Sigmoid colon (tissue), 6 donors: ENCODE measurements at regions not wholly inside any gene's neighbourhood (a gene's known extent, or its start where the extent isn't known, plus 50 kb on each side); places are given as distances from the start of the nearest gene placed in this dataset.
"Not testable (repeated sequence)": the region's sequence is repeated elsewhere in the genome, so short reads cannot be mapped to it uniquely, and the experiment has no call there.

Experiments used
- DNase-seq: peaks from one replicate; pipeline ENCODE4 v3.0.0-alpha.2; 2019
- H3K27ac ChIP-seq, 4 donors: fragments of 200-600 bp; sonication (generic); one replicate each; pipeline ENCODE4 v1.5.1; 2016 to 2019; ENCODE audit warnings: mild to moderate bottlenecking in 1 of 4
- H3K27me3 ChIP-seq, 3 donors: fragments of 200-600 bp; sonication (generic); one replicate each; pipeline ENCODE4 v1.5.1; 2019; ENCODE audit warnings: mild to moderate bottlenecking in 1 of 3
- H3K36me3 ChIP-seq, 4 donors: fragments of 200-600 bp; sonication (generic); one replicate each; pipeline ENCODE4 v1.5.1; 2016 to 2019
- H3K4me1 ChIP-seq, 4 donors: fragments of 200-600 bp; sonication (generic); one replicate each; pipeline ENCODE4 v1.5.1; 2017 to 2019
- H3K4me3 ChIP-seq, 4 donors: fragments of 200-600 bp; sonication (generic); one replicate each; pipeline ENCODE4 v1.5.1; 2017 to 2019; ENCODE audit warnings: mild to moderate bottlenecking in 2 of 4, moderate library complexity in 1 of 4
- H3K9me3 ChIP-seq, 4 donors: fragments of 200-600 bp in 3 of 4; sonication (generic) in 3 of 4; one replicate each; pipeline versions ENCODE4 v1.5.1 to v1.6.1; 2013 to 2019
- EP300 ChIP-seq, 4 donors: sonication (generic); formaldehyde crosslinking; IDR thresholded peaks; one replicate each; pipeline ENCODE4 v1.6.1; 2017; ENCODE audit warnings: antibody characterized with exemption in 4 of 4
- POLR2A ChIP-seq, 2 donors: fragments of 450-650 bp; IDR thresholded peaks; one replicate each; pipeline ENCODE4 v1.6.1; 2016; ENCODE audit warnings: antibody characterized with exemption in 2 of 2, mild to moderate bottlenecking in 2 of 2, moderate library complexity in 2 of 2
- POLR2AphosphoS5 ChIP-seq, 4 donors: sonication (generic); formaldehyde crosslinking; IDR thresholded peaks; one replicate each; pipeline ENCODE4 v1.6.1; 2017; ENCODE audit warnings: antibody characterized with exemption in 4 of 4
- WGBS, 2 donors: extraction: QIAGEN DNeasy Blood & Tissue Kit; methylation state at CpG; one replicate each; pipeline ENCODE4 v1.1.7; 2013; 5-methylcytosine and 5-hydroxymethylcytosine counted together
- intact Hi-C: fragments of 100-400 bp; cut with DNase I; formaldehyde crosslinking; loops from one replicate; pipeline ENCODE4 v1.15.1; 2023
- TF ChIP-seq, protein P1 (sequence below), 4 experiments: fragments of 450-650 bp in 3 of 4; fragments of 200-600 bp in 1 of 4; IDR thresholded peaks; one replicate each; pipeline ENCODE4 v1.5.1; 2016 to 2019; ENCODE audit warnings: antibody characterized with exemption in 4 of 4, mild to moderate bottlenecking in 3 of 4, moderate library complexity in 2 of 4
- donor health status: healthy with polysubstance abuse.
- donor health status: healthy.

DNA sequence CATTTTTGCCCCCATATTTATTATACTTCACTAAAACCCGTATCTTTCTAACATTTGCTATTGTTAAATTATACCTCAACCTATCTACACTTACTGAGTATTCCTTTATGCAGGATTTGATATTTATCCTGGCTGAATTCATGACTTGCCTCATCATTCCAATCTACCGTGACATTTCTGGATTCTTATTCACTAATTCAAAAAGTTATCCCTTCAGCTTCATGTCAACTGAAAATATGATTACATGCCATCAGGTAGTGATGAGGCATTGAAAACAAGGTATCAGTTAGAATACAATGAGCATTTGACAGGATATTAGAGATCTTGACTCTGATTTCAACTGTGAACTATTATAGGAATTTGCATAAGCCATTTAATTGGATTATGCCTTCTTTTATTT is 2171.9 kb upstream of the WWC1 start:
- H3K27me3 ChIP-seq: no peaks in the 10 kb centered on the region
- no peak overlapping the region for H3K27ac ChIP-seq
- H3K9me3 ChIP-seq: no peaks in the 10 kb centered on the region
- WGBS, 2 donors: 81 to 85% methylated on average over 2 of the region's 2 CpGs
- DNase-seq: no peak
- intact Hi-C loops: no loop called here
- TF ChIP-seq, protein P1, sequence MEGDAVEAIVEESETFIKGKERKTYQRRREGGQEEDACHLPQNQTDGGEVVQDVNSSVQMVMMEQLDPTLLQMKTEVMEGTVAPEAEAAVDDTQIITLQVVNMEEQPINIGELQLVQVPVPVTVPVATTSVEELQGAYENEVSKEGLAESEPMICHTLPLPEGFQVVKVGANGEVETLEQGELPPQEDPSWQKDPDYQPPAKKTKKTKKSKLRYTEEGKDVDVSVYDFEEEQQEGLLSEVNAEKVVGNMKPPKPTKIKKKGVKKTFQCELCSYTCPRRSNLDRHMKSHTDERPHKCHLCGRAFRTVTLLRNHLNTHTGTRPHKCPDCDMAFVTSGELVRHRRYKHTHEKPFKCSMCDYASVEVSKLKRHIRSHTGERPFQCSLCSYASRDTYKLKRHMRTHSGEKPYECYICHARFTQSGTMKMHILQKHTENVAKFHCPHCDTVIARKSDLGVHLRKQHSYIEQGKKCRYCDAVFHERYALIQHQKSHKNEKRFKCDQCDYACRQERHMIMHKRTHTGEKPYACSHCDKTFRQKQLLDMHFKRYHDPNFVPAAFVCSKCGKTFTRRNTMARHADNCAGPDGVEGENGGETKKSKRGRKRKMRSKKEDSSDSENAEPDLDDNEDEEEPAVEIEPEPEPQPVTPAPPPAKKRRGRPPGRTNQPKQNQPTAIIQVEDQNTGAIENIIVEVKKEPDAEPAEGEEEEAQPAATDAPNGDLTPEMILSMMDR (IDR thresholded peaks at IDR 0.05): no peak
- TF ChIP-seq POLR2AphosphoS5 (IDR thresholded peaks at IDR 0.05) (no peak), POLR2A (IDR thresholded peaks at IDR 0.05) (no peak), EP300 (IDR thresholded peaks at IDR 0.05) (no peak)
- no peak overlapping the region for H3K4me3 ChIP-seq
- no peaks in the 10 kb centered on the region for H3K36me3 ChIP-seq
- peaks cover 0 to 15% (median 6%) of the 10 kb centered on the region in 4 donors for H3K4me1 ChIP-seq

DNA sequence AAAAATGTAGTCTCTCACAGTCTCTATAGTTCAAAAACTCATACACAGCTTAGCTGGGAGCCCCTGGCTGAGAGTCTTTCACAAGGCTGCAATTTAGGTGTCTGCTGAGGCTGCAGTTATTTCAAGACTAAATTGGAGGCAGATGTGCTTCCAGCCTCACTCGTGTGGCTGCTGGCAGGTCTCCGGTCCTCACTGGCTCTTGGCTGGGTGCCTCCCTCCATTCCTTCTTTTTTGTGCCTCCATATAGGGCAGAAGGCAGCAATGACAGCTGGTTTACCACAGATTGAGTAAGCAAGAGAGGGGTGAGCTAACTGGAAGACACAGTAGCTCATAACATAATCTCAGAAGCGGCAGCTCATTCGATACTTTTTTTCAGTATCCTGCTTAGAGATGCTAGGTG is 2167.7 kb upstream of the WWC1 start:
- WGBS, 2 donors: 68 to 79% methylated on average over 4 of the region's 4 CpGs
- no peak overlapping the region for H3K4me3 ChIP-seq
- DNase-seq: no peak
- no peak for TF ChIP-seq EP300 (IDR thresholded peaks at IDR 0.05)
- TF ChIP-seq POLR2AphosphoS5 (IDR thresholded peaks at IDR 0.05): no peak
- TF ChIP-seq, protein P1 (IDR thresholded peaks at IDR 0.05): no peak
- no peak for TF ChIP-seq POLR2A (IDR thresholded peaks at IDR 0.05)
- no peaks in the 10 kb centered on the region for H3K9me3 ChIP-seq
- no peaks in the 10 kb centered on the region for H3K36me3 ChIP-seq
- H3K27me3 ChIP-seq: no peaks in the 10 kb centered on the region
- peaks cover 0 to 4% (median 0%) of the 10 kb centered on the region in 4 donors for H3K4me1 ChIP-seq
- no peak overlapping the region for H3K27ac ChIP-seq
- intact Hi-C loops: no loop called here

DNA sequence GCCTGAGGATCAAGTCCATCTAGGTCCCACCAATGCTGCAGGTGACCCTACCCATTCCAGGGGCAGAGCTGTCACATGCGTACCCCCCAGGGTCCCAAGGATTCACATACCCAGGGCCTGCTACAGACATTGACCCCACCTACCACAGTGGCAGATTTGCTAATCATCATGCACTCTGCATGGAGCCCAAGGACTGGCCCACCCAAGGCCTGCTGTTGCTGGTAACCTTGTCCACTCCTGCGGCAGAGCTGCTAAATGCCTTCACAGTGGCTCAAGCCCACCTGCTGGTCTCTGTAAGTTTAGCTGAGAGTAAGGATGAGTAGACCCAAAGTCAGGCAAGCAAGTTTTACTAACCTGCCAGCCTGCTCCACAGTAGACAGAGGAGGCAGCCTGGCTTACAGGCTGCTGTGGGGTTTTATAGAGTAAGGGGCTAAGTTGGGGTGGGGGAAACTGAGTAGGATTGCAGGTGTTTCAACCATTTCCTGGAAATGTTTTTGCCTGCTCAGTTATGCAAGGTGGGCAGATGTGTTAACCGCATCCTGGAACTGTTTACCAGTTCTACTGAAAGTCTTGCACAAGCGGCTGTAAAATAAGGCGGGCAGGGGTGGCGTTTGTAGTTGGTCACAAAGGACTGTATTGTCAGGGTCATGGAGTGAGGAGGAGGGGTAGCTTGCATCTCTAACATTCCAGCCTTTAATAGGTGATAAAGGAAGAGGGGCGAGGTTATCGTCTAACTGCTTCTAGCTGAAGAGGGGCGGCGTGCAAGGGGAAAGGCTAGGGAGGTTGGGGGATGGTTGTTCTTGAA is 2163.5 kb upstream of the WWC1 start:
- H3K27ac ChIP-seq: no peak overlapping the region
- TF ChIP-seq POLR2A (IDR thresholded peaks at IDR 0.05) (no peak), EP300 (IDR thresholded peaks at IDR 0.05) (no peak), POLR2AphosphoS5 (IDR thresholded peaks at IDR 0.05) (no peak)
- TF ChIP-seq, protein P1 (IDR thresholded peaks at IDR 0.05): no peak
- WGBS, 2 donors: 43 to 76% methylated on average over 10 of the region's 10 CpGs

DNA sequence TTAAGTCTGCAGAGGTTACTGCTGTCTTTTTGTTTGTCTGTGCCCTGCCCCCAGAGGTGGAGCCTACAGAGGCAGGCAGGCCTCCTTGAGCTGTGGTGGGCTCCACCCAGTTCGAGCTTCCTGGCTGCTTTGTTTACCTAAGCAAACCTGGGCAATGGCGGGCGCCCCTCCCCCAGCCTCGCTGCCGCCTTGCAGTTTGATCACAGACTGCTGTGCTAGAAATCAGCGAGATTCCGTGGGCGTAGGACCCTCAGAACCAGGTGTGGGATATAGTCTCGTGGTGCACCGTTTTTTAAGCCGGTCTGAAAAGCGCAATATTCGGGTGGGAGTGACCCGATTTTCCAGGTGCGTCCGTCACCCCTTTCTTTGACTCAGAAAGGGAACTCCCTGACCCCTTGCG is 2146.3 kb upstream of the WWC1 start:
- H3K27me3 ChIP-seq, DNase-seq, H3K4me1 ChIP-seq, H3K27ac ChIP-seq, H3K9me3 ChIP-seq, H3K4me3 ChIP-seq, H3K36me3 ChIP-seq, intact Hi-C loops: not testable (repeated sequence)
- WGBS, 2 donors: 79 to 88% methylated on average over 13 to 16 of the region's 17 CpGs

More for the DNA sequence above, 2163.5 kb upstream of the WWC1 start:
- Histone ChIP-seq H3K27me3 (no peaks in the 10 kb centered on the region), H3K9me3 (no peaks in the 10 kb centered on the region), H3K36me3 (no peaks in the 10 kb centered on the region), H3K4me1 (peaks cover 0 to 4% (median 0%) of the 10 kb centered on the region in 4 donors), H3K4me3 (no peak overlapping the region)
- no peak for DNase-seq
- intact Hi-C loops: no loop called here

DNA sequence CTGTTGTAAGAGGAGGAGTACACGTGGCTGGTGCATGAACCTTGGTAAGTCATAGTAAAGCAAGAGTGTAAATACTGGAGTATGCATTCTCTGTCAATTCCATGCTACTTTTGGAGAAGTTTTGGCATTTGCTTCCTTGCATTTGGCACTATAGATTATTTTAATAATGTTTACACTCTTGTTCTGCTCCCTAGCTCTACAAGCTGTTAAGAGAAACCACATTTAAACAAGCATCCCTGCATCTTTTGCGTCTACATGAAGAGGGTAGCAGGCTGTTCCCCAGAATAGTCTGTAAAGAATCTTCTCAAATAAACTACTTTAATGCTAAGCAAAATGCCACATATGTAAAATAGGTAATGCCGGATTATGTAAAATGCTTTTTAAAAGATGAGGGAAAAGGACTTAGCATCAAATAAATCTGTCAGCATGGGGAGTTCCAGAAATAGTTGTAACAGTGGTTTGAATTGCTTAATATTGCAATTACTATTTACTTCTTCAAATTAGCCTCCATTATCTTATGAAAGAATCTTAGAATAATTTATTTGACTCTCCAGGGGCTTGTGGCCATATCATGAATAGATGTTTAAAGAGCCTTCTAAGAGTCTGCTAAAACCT is 2127.3 kb upstream of the WWC1 start:
- DNase-seq: no peak
- TF ChIP-seq, protein P1 (IDR thresholded peaks at IDR 0.05): no peak
- TF ChIP-seq POLR2A (IDR thresholded peaks at IDR 0.05) (no peak), EP300 (IDR thresholded peaks at IDR 0.05) (no peak), POLR2AphosphoS5 (IDR thresholded peaks at IDR 0.05) (no peak)
- Histone ChIP-seq H3K4me1 (no peaks in the 10 kb centered on the region), H3K27ac (no peak overlapping the region), H3K4me3 (no peak overlapping the region), H3K9me3 (no peaks in the 10 kb centered on the region), H3K27me3 (no peaks in the 10 kb centered on the region), H3K36me3 (no peaks in the 10 kb centered on the region)
- intact Hi-C loops: no loop called here
- 56% methylated on average over 3 of the region's 3 CpGs for WGBS, 2 donors
